GM23248 (cell line): ENCODE measurements at regions not wholly inside any gene's neighbourhood (a gene's known extent, or its start where the extent isn't known, plus 50 kb on each side); places are given as distances from the start of the nearest gene placed in this dataset.

Experiments used
- EZH2 ChIP-seq: fragments of 200-600 bp; sonication (generic); IDR thresholded peaks from 2 replicates; pipeline ENCODE4 v1.6.1; 2018; ENCODE audit warnings: antibody characterized with exemption, mild to moderate bottlenecking; ENCODE audit not compliant: insufficient read depth, poor library complexity, severe bottlenecking
- EZH2phosphoT487 ChIP-seq: fragments of 200-600 bp; sonication (generic); IDR thresholded peaks from 2 replicates; pipeline ENCODE4 v1.6.1; 2018; ENCODE audit warnings: antibody characterized with exemption, moderate library complexity, mild to moderate bottlenecking, low read depth; ENCODE audit not compliant: insufficient read depth

- TF ChIP-seq EZH2 (no peak), EZH2phosphoT487 (no peak)
Measured at GRCh38 chr2:15797939-15798281, 142.4 kb upstream of the MYCN start.
